Smooth muscle cell (in vitro differentiated cells): ENCODE measurements at regions not wholly inside any gene's neighbourhood (a gene's known extent, or its start where the extent isn't known, plus 50 kb on each side); places are given as distances from the start of the nearest gene placed in this dataset.
"Not testable (repeated sequence)": the region's sequence is repeated elsewhere in the genome, so short reads cannot be mapped to it uniquely, and the experiment has no call there.

Experiments used
- DNase-seq: peaks from one replicate; lab custom pipeline; 2025; ENCODE audit not compliant: unreplicated experiment; lab: John Stamatoyannopoulos, UW
- H2AFZ ChIP-seq: fragments of 200-600 bp; sonication (generic); 2 replicates; pipeline ENCODE4 v1.6.0; 2016; ENCODE audit warnings: antibody characterized with exemption, low read depth, mild to moderate bottlenecking
- H3F3A ChIP-seq: fragments of 200-600 bp; sonication (generic); 2 replicates; pipeline ENCODE4 v1.6.0; 2017; ENCODE audit warnings: antibody characterized with exemption, low read depth
- H3K27ac ChIP-seq: fragments of 200-600 bp; sonication (generic); 2 replicates; pipeline ENCODE4 v1.5.1; 2016; ENCODE audit warnings: low read depth, mild to moderate bottlenecking
- H3K27me3 ChIP-seq: fragments of 200-600 bp; sonication (generic); 2 replicates; pipeline ENCODE4 v1.6.1; 2016; ENCODE audit warnings: low read depth, mild to moderate bottlenecking
- H3K36me3 ChIP-seq: fragments of 200-600 bp; sonication (generic); 2 replicates; pipeline ENCODE4 v1.5.1; 2016; ENCODE audit warnings: low read depth
- H3K4me1 ChIP-seq: fragments of 200-600 bp; sonication (generic); 2 replicates; pipeline ENCODE4 v1.5.1; 2016; ENCODE audit warnings: low read depth
- H3K4me2 ChIP-seq: fragments of 200-600 bp; sonication (generic); 2 replicates; pipeline ENCODE4 v1.6.0; 2016; ENCODE audit warnings: mild to moderate bottlenecking
- H3K4me3 ChIP-seq: fragments of 200-600 bp; sonication (generic); 2 replicates; pipeline ENCODE4 v1.5.1; 2016; ENCODE audit warnings: mild to moderate bottlenecking
- H3K79me2 ChIP-seq: fragments of 200-600 bp; sonication (generic); 2 replicates; pipeline ENCODE4 v1.6.0; 2016; ENCODE audit warnings: low read depth, mild to moderate bottlenecking
- H3K9ac ChIP-seq: fragments of 200-600 bp; sonication (generic); 2 replicates; pipeline ENCODE4 v1.6.0; 2016; ENCODE audit warnings: low read depth
- H3K9me3 ChIP-seq: fragments of 200-600 bp; sonication (generic); replicated peaks from 2 replicates; pipeline ENCODE4 v1.5.1; 2016; ENCODE audit warnings: low read depth
- H4K20me1 ChIP-seq: fragments of 200-600 bp; sonication (generic); 2 replicates; pipeline ENCODE4 v1.6.0; 2016; ENCODE audit warnings: low read depth
- CTCF ChIP-seq: fragments of 200-600 bp; sonication (generic); IDR thresholded peaks from 2 replicates; pipeline ENCODE4 v1.5.1; 2017; ENCODE audit warnings: borderline replicate concordance, mild to moderate bottlenecking, antibody characterized with exemption; ENCODE audit not compliant: insufficient read depth, poor library complexity, severe bottlenecking
- WGBS: methylation state at CpG from one replicate; pipeline ENCODE4 v1.1.7; 2016; ENCODE audit warnings: low lambda C conversion rate; 5-methylcytosine and 5-hydroxymethylcytosine counted together

DNA sequence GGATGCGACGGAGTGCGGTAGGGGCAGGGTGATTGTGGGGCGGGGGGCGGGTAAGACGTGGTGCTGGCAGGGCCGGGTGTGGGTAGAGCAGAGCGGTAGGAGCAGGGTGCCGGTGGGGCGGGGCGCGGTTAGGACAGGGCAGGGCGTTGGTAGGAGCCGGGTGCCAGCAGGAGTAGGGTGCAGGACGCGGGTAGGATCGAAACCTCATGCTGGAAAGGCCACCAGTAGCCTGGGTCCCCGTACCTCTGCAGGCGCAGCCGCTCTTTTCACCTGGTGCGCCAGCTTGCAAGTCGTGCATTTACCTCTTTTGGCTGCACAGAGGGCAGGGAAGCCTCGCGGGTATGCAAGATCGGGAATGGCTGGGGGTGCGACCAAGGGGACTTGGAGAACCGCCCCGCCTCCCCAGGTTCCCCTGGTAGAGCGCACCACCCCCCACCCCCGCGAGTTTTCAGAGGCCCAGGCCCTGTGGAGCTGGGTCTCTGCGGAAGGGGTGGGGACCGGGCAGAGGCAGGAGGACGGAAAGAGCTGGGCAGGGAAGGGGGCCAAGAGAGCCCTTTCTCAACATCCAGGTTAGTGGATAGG is 104.8 kb upstream of the SIMC1 start:
- H3K9ac ChIP-seq: no peak overlapping the region

DNA sequence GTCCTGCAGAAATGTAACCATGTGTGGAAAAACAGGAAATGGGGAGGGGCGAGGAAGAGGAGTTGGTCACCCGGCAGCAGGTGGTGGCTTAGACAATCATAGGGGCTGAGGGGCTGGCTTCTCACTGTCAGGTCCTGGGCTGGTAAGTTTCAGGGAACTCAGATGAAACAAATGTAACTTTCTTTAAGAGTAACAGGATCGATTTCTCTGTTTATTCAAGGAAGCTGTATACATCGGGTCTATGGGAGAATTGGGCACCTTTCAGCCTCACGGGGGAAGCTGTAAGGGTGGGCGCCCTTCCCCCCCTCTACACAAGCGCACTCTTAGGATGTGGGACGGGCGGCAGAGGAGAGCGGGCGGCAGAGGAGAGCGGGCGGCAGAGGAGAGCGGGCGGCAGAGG is 104.3 kb upstream of the SIMC1 start:
- H4K20me1 ChIP-seq: no peaks in the 10 kb centered on the region
- no peaks in the 10 kb centered on the region for H3K9me3 ChIP-seq
- H3K4me1 ChIP-seq: no peaks in the 10 kb centered on the region
- no peak overlapping the region for H3K27ac ChIP-seq
- H3K79me2 ChIP-seq: no peaks in the 10 kb centered on the region
- peaks cover 40% of the 10 kb centered on the region for H3K27me3 ChIP-seq
- H3K36me3 ChIP-seq: no peaks in the 10 kb centered on the region
- H3K9ac ChIP-seq: no peak overlapping the region
- 23% methylated on average over 12 of the region's 15 CpGs for WGBS
- H3K4me3 ChIP-seq: no peak overlapping the region
- no peak for DNase-seq
- no peak for TF ChIP-seq CTCF
- no peak overlapping the region for H2AFZ ChIP-seq
- no peak overlapping the region for H3K4me2 ChIP-seq
- H3F3A ChIP-seq: no peaks in the 10 kb centered on the region

More for the DNA sequence above, 104.8 kb upstream of the SIMC1 start:
- Histone ChIP-seq H2AFZ (no peak overlapping the region), H3K27me3 (peaks cover 35% of the 10 kb centered on the region), H3K27ac (no peak overlapping the region), H3K4me1 (no peaks in the 10 kb centered on the region), H3K36me3 (no peaks in the 10 kb centered on the region), H3K79me2 (no peaks in the 10 kb centered on the region), H4K20me1 (no peaks in the 10 kb centered on the region), H3F3A (no peaks in the 10 kb centered on the region), H3K4me2 (no peak overlapping the region), H3K4me3 (no peak overlapping the region), H3K9me3 (no peaks in the 10 kb centered on the region)
- no peak for TF ChIP-seq CTCF
- no peak for DNase-seq
- WGBS: 8% methylated on average over 21 of the region's 34 CpGs

DNA sequence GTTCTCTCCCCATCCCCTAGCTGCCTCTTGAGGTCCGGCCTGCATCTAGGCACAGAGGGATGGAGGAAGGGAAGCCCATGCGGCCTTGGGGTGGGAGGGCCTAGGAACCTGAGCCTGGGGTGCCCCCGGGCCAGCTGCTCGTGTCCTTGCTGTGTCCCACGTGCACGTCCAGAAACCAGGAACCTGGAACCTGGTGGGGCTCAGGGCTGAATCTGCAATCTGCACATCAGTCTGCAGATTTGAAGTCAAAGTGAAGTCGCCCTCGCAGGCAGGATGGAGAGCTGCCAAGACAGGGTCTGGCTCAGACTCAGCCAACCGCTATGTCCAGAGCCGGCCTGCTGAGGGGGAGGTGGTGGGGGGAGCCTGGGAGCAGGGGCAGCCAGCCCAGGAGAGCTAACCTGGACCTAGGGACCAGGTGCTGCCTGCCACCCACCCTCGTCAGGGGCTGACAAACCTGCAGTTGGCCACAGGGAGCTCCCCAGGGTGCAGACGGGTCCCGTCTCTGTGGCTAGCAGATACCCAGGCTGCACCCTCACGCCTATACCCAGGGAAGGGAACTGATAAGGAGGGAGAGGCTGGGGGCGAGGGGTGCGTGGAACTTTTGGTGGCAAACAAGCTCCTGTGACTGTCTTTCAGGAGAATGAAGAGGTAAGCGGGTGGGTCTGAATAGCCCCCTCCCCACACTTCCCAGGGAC is 103.5 kb upstream of the SIMC1 start:
- 74% methylated on average over 17 of the region's 17 CpGs for WGBS
- H3K9ac ChIP-seq: no peak overlapping the region
- H3K4me3 ChIP-seq: no peak overlapping the region
- no peaks in the 10 kb centered on the region for H3K36me3 ChIP-seq
- no peak overlapping the region for H2AFZ ChIP-seq
- DNase-seq: no peak
- peaks cover 47% of the 10 kb centered on the region for H3K27me3 ChIP-seq
- no peaks in the 10 kb centered on the region for H3K4me1 ChIP-seq
- no peak overlapping the region for H3K27ac ChIP-seq
- H3K9me3 ChIP-seq: no peaks in the 10 kb centered on the region
- no peaks in the 10 kb centered on the region for H3F3A ChIP-seq
- no peak for TF ChIP-seq CTCF
- H3K4me2 ChIP-seq: no peak overlapping the region
- H4K20me1 ChIP-seq: no peaks in the 10 kb centered on the region
- no peaks in the 10 kb centered on the region for H3K79me2 ChIP-seq

DNA sequence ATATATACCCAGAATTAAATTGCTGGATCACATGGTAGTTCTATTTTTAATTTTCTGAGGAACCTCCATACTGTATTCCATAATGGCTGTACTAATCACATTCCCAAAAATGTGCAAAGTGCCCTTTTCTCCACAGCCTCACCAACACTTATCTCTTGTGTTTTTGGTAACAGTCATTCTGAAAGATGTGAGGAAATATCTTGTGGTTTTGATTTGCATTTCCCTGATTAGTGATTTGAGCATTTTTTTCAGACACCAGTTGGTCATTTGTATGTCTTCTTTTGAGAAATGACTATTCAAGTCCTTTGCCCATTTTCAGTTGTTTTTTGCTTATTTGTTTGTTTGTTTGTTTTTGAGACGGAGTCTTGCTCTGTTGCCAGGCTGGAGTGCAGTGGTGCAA is 98.1 kb upstream of the SIMC1 start:
- 86% methylated on average over 1 of the region's 1 CpG for WGBS
- not testable (repeated sequence) for H2AFZ ChIP-seq, H3F3A ChIP-seq, H3K36me3 ChIP-seq, DNase-seq, H3K9ac ChIP-seq, H3K4me2 ChIP-seq, H3K27ac ChIP-seq, H4K20me1 ChIP-seq, H3K4me1 ChIP-seq, H3K9me3 ChIP-seq, H3K4me3 ChIP-seq, H3K79me2 ChIP-seq
- peaks cover 36% of the 10 kb centered on the region for H3K27me3 ChIP-seq
